H1 (cell line): ENCODE measurements at regions not wholly inside any gene's neighbourhood (a gene's known extent, or its start where the extent isn't known, plus 50 kb on each side); places are given as distances from the start of the nearest gene placed in this dataset.

ENCODE experiments used
- KDM1A ChIP-seq: fragments of 200-600, 300-600 bp; sonication (generic); IDR thresholded peaks from 2 replicates; pipeline ENCODE4 v1.7.1; 2016; ENCODE audit warnings: mild to moderate bottlenecking, low read length, borderline replicate concordance
- MAFK ChIP-seq: IDR thresholded peaks from 2 replicates; pipeline ENCODE4 v1.6.1; 2012; ENCODE audit warnings: low read depth, mild to moderate bottlenecking, improper control_type of control experiment, low read length
- SUZ12 ChIP-seq: fragments of 200-600 bp; sonication (generic); IDR thresholded peaks from 2 replicates; pipeline ENCODE4 v1.6.1; 2012; ENCODE audit warnings: mild to moderate bottlenecking, inconsistent platforms, low read length, moderate library complexity, mixed read lengths

- TF ChIP-seq KDM1A, result no peak
- no peak for TF ChIP-seq MAFK
- no peak for TF ChIP-seq SUZ12
Measured at GRCh38 chr3:194851254-194851653, 165.6 kb downstream of the FAM43A start.
